ENCODE measurements at regions not wholly inside any gene's neighbourhood (a gene's known extent, or its start where the extent isn't known, plus 50 kb on each side); places are given as distances from the start of the nearest gene placed in this dataset.
"Not testable (repeated sequence)": the region's sequence is repeated elsewhere in the genome, so short reads cannot be mapped to it uniquely, and the experiment has no call there.

GRCh38 chr12:40431169-40431568, 206.4 kb downstream of the LRRK2 start:
- no peak for DNase-seq

GRCh38 chr12:40435251-40435650, 210.5 kb downstream of the LRRK2 start:
- no peak for DNase-seq

GRCh38 chr12:40435951-40436350, 211.2 kb downstream of the LRRK2 start:
- no peak for DNase-seq

- no peak for DNase-seq
Measured at GRCh38 chr12:40436564-40436963, 211.8 kb downstream of the LRRK2 start.

GRCh38 chr12:40439771-40440492, 215.1 kb downstream of the LRRK2 start:
- no peak for DNase-seq

DNA sequence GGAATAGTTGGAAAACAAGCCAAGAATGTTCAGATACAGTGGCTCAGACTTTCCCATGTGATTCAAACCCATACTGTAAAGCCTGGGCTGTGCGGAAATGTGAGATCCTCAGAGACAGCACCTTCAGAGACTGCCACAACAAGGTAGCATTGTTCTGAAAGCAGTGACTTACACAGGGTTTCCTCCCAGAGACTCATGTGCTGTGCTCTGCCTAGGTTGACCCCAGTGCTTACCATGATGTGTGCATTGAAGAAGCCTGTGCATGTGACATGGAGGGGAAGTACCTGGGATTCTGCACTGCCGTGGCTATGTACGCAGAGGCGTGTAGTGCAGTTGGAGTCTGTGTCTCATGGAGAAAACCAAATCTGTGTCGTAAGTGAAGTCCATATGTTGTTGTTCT, 219.4 kb downstream of the LRRK2 start:
- no peak for DNase-seq

DNA sequence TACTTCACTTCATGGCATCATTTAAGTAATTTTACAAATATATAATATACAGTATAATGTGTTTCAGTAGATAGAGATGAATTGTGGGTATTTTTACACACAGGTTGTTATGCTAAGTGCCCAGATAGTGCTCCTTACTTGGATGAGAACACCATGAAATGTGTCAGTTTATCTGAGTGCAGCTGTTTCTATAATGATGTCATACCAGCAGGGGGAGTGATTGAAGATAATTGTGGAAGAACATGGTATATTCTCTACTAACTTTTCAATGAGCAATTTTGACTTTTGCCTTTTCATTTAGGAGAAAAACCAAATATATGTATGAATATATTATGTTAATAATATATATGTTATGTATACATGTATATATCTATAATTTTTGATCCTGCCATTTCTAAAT, 221.6 kb downstream of the LRRK2 start:
- DNase-seq = peak; percentile 40

DNA sequence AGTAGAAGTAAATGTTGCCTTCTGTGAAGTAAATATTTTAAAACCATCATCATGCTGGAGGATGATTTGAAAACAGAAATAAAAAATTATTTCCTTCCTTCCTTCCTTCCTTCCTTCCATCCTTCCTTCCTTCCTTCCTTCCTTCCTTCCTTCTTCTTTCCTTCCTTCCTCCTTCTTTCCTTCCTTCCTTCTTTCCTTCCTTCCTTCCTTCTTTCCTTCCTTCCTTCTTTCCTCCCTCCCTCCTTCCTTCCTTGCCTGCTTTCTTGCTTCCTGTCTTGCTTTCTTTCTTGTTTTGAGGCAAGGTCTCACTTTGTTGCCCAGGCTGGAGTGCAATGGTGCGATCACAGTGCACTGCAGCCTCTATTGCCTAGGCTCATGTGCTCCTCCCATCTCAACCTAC, 223.7 kb downstream of the LRRK2 start:
- not testable (repeated sequence) for DNase-seq

DNA sequence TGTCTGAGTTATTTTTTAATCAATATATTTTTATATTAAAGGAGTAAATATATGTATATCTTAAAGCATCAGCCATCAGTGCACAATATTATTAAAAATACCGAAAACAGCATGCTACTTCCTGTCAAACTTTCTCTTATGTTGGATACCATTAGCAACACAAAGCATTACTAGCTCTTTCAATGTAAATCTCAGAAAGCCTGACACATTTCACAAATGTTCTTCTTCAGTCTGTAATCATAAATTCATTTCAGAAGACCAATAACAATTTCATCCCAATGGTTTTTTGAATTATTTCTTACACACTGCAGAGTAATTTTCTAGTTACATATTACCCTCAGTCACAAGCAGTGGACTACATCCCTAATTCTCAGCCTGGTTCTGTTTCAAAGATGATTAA, 226.9 kb downstream of the LRRK2 start:
- DNase-seq = no peak

DNA sequence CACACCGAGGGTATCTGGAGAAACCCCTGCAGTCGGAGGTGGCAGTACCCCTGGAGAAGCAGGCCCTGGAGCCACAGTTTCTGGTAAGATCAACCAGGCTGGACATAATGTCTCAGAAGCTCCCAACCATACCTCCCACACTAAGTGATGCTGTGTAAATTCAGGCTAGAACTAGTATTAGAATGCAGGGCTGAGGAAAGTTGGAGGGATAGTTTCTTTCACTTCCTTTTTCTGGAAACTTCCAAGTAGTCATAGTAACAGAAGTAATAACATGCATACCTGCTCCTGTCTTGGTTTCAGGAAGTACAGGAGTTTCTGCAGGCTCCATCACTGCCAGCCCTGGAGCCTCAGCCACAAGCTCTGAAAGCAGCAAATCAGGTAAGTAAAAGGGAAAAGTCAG, 228.1 kb upstream of the CNTN1 start:
- no peak for DNase-seq

GRCh38 chr12:40469736-40470135, 222.5 kb upstream of the CNTN1 start:
- no peak for DNase-seq

DNA sequence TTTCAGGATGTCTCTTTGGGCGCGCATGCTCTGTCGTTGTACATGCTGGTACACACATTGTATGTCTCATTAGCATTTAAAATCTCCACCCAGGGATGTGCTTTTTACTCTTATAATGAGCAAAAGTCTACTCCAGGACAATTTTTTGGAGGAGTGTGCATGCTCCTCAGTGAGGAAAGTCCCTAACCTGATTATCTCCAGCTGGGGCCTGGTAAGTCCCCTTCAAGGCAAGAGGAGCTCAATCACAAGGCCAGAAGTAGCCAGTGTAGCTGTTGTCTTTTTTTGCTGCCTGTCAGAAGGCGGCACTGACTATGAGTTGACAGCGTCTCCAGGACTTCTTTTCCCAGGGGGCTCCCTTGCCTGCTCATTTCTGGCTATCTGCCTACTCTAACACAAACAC, 218.3 kb upstream of the CNTN1 start:
- DNase-seq = peak; percentile 66

DNA sequence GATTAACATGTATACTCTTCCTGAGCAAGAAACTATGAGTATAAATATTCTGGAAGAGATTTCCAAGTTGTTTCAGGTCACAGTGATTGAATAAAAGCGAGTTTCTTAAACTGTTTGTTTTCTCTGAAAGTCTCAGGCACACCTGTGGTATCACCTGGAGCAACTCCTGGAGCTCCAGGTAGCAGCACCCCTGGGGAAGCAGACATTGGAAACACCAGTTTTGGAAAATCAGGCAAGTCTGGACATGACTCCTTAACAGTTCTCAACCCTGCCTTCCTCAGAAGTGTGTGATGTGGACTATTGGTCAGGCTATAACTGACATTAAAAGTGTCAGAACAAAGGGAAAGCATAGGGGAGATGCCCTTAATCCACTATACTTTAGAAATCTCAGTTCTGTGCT, 217.6 kb upstream of the CNTN1 start:
- no peak for DNase-seq

DNA sequence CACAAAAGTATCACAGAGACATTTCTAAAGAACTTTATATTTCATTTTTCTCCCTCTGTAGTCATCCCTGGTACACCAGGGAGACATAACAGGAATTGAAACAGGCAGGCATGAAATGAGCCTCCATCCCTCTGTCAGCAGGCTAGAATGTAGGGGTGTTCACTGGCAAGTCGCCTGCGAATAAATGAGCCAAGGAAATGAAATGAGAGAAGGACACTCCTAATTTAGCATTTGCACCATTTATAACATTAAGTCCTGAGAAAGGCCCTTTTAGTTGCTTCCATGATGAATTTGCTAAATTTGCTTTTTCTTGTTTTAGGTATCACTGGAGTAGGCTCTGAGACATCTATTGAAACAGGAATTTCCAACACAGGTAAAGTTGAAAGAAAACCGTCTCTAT, 192.4 kb upstream of the CNTN1 start:
- DNase-seq = no peak

GRCh38 chr12:40502322-40502721, 189.9 kb upstream of the CNTN1 start:
- DNase-seq = no peak

GRCh38 chr12:40505327-40505726, 186.9 kb upstream of the CNTN1 start:
- no peak for DNase-seq

DNA sequence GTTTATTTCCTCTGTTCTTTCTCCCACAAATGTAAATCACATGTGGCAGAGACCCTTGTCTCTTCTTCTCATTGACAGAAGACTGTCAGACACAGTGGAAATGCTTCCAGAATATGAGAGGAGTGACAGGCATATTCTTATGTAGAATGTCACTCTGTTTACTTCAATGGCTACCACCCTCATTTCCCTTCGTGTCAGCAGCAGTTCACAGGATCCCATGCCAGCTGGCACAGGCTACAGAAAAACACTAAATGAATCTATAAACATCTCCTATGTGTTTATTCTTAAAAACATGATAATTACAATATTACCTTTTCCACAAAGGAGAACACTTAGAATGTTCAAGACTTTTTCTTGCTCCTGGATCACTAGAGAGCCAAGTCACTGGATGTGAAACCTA, 183.8 kb upstream of the CNTN1 start:
- no peak for DNase-seq

- DNase-seq = no peak
Measured at GRCh38 chr12:40511341-40511740, 180.9 kb upstream of the CNTN1 start.

- DNase-seq = no peak
Measured at GRCh38 chr12:40515041-40515816, 177.0 kb upstream of the CNTN1 start.

- no peak for DNase-seq
Measured at GRCh38 chr12:40522837-40523236, 169.4 kb upstream of the CNTN1 start.

GRCh38 chr12:40525054-40525453, 167.2 kb upstream of the CNTN1 start:
- DNase-seq = no peak

- DNase-seq = no peak
Measured at GRCh38 chr12:40534828-40535227, 157.4 kb upstream of the CNTN1 start.

DNA sequence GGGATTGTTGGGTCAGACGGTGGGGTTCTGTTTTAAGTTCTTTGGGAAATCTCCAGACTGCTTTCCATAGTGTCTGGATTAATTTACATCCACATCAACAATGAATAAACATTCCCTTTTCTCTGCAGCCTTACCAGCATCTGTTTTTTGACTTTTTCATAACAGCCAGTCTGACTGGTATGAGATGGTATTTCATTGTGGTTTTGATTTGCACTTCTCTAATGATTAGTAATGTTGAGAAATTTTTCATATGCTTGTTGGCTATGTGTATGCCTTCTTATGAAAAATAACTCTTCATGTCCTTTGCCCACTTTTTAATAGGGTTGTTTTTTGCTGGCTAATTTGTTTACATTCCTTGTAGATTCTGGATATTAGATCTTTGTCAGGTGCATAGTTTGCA, 140.8 kb upstream of the CNTN1 start:
- DNase-seq = no peak

- DNase-seq = no peak
Measured at GRCh38 chr12:40552868-40553267, 139.4 kb upstream of the CNTN1 start.

DNA sequence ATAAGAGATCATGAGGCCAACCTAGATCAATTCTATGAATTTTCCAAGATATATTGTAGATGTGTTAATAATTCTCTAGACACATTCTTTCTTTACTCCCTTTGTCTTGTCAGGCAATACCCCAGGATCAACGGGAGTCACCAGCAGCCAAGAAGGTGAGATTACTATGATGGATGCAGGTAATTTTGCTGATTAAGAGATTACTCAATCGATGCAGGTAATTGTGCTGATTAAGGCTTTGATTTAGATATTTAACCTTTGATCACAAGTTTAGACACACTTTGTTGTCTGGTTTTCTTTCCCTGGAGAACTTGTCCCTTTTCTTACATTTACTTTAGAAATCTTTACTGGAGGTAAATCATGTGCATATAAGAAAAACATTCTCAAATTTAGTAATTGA, 134.3 kb upstream of the CNTN1 start:
- no peak for DNase-seq
